ENCODE measurements at regions not wholly inside any gene's neighbourhood (a gene's known extent, or its start where the extent isn't known, plus 50 kb on each side); places are given as distances from the start of the nearest gene placed in this dataset.

- DNase-seq: no peak
Observed at GRCh38 chr5:6161257-6161656, 217.1 kb downstream of the MED10 start.

GRCh38 chr5:6159832-6160430 lies 218.4 kb downstream of the MED10 start:
- no peak for DNase-seq

- DNase-seq: no peak
Observed at GRCh38 chr5:6158974-6159831, 219.1 kb downstream of the MED10 start.

GRCh38 chr5:6154216-6154615 lies 224.1 kb downstream of the MED10 start:
- no peak for DNase-seq

- DNase-seq: no peak
Observed at GRCh38 chr5:6146271-6146670, 232.1 kb downstream of the MED10 start.

GRCh38 chr5:6145616-6146237 lies 232.6 kb downstream of the MED10 start:
- no peak for DNase-seq

- DNase-seq: no peak
Observed at GRCh38 chr5:6143523-6143922, 234.8 kb downstream of the MED10 start.

- no peak for DNase-seq
Observed at GRCh38 chr5:6142353-6142752, 236.0 kb downstream of the MED10 start.

- no peak for DNase-seq
Observed at GRCh38 chr5:6140219-6140618, 238.1 kb downstream of the MED10 start.

GRCh38 chr5:6135977-6136376 lies 242.4 kb downstream of the MED10 start:
- DNase-seq: no peak

GRCh38 chr5:6134281-6134680 lies 244.1 kb downstream of the MED10 start:
- DNase-seq: no peak

- no peak for DNase-seq
Observed at GRCh38 chr5:6125781-6126180, 252.6 kb downstream of the MED10 start.

- no peak for DNase-seq
Observed at GRCh38 chr5:6118691-6119090, 259.7 kb downstream of the MED10 start.

- no peak for DNase-seq
Observed at GRCh38 chr5:6117212-6117611, 261.1 kb downstream of the MED10 start.

- no peak for DNase-seq
Observed at GRCh38 chr5:6115852-6116251, 262.5 kb downstream of the MED10 start.

GRCh38 chr5:6112538-6112937 lies 265.8 kb downstream of the MED10 start:
- DNase-seq: no peak

- DNase-seq: no peak
Observed at GRCh38 chr5:6112125-6112524, 266.2 kb downstream of the MED10 start.

- DNase-seq: no peak
Observed at GRCh38 chr5:6111131-6111530, 267.2 kb downstream of the MED10 start.

GRCh38 chr5:6110441-6111005 lies 267.8 kb downstream of the MED10 start:
- DNase-seq: no peak

GRCh38 chr5:6108981-6109825 lies 269.1 kb downstream of the MED10 start:
- no peak for DNase-seq

GRCh38 chr5:6108540-6108848 lies 269.9 kb downstream of the MED10 start:
- DNase-seq: no peak

GRCh38 chr5:6107675-6108539 lies 270.4 kb downstream of the MED10 start:
- DNase-seq: no peak
